H1 (cell line): ENCODE measurements at regions not wholly inside any gene's neighbourhood (a gene's known extent, or its start where the extent isn't known, plus 50 kb on each side); places are given as distances from the start of the nearest gene placed in this dataset.

Experiments used
- CTCF ChIA-PET: fragments of 300-600 bp; sonication (Branson Sonifier 250); formaldehyde crosslinking; loops from one replicate; lab custom pipeline; 2021; ENCODE audit not compliant: partially characterized antibody; lab: Charles Lee
- POLR2A ChIA-PET: fragments of 300-600 bp; sonication (Branson Sonifier 250); formaldehyde crosslinking; loops from one replicate; lab custom pipeline; 2021; ENCODE audit warnings: inconsistent platforms; ENCODE audit not compliant: partially characterized antibody; lab: Charles Lee
- DNase-seq, 2 experiments: peaks; one replicate each; pipeline versions ENCODE4 v3.0.0 to v3.0.0-alpha.2; 2010 to 2022; ENCODE audit warnings: low spot score in 2 of 2, low read depth in 1 of 2, mixed read lengths in 1 of 2
- FAIRE-seq: peaks from 2 replicates; lab custom pipeline; 2011; peaks lifted over from hg19 to GRCh38; lab: Jason Lieb, UNC
- H2AFZ ChIP-seq: 2 replicates; pipeline ENCODE4 v1.8.1; 2012; ENCODE audit warnings: low read length, inconsistent platforms
- H2AK5ac ChIP-seq: 2 replicates; pipeline ENCODE4 v1.6.1; 2013; ENCODE audit warnings: low read depth, low read length
- H2BK120ac ChIP-seq: replicated peaks from 2 replicates; pipeline ENCODE3; 2013; ENCODE audit warnings: low read depth, low read length, inconsistent platforms
- H2BK12ac ChIP-seq: 2 replicates; pipeline ENCODE4 v1.6.1; 2013; ENCODE audit warnings: low read depth, low read length
- H2BK15ac ChIP-seq: 2 replicates; pipeline ENCODE4 v1.6.1; 2013; ENCODE audit warnings: low read length
- H2BK20ac ChIP-seq: 2 replicates; pipeline ENCODE4 v1.6.1; 2013; ENCODE audit warnings: low read length
- H2BK5ac ChIP-seq: 2 replicates; pipeline ENCODE4 v1.6.1; 2013; ENCODE audit warnings: low read depth, low read length
- H3K14ac ChIP-seq: 2 replicates; pipeline ENCODE4 v1.6.1; 2013; ENCODE audit warnings: inconsistent platforms; ENCODE audit not compliant: insufficient read length
- H3K18ac ChIP-seq: 2 replicates; pipeline ENCODE4 v1.6.1; 2013; ENCODE audit warnings: low read length; ENCODE audit errors: extremely low read depth
- H3K23ac ChIP-seq: 2 replicates; pipeline ENCODE4 v1.6.1; 2013; ENCODE audit warnings: inconsistent platforms; ENCODE audit not compliant: insufficient read length
- H3K23me2 ChIP-seq: 2 replicates; pipeline ENCODE4 v1.6.1; 2013; ENCODE audit warnings: low read depth, low read length
- H3K27ac ChIP-seq: 2 replicates; pipeline ENCODE4 v1.6.1; 2011; ENCODE audit warnings: low read depth, low read length, inconsistent platforms
- H3K27me3 ChIP-seq, 4 experiments: replicated peaks in 1 of 4; 1 replicate in 1 of 4; 2 replicates in 3 of 4; pipeline versions ENCODE4 v1.6.1 to v1.8.1; 2011 to 2013; ENCODE audit warnings: low read length in 3 of 4, mild to moderate bottlenecking in 3 of 4, inconsistent platforms in 2 of 4, mixed read lengths in 2 of 4, moderate library complexity in 1 of 4; ENCODE audit not compliant: control insufficient read depth in 3 of 4, insufficient read depth in 3 of 4; ENCODE audit errors: extremely low read depth in 1 of 4
- H3K36me3 ChIP-seq, 4 experiments: 2 replicates each; pipeline versions ENCODE4 v1.6.1 to v1.8.1; 2011 to 2013; ENCODE audit warnings: mild to moderate bottlenecking in 4 of 4, low read length in 3 of 4, moderate library complexity in 2 of 4, control low read depth in 1 of 4, inconsistent platforms in 1 of 4; ENCODE audit not compliant: insufficient read depth in 4 of 4, control insufficient read depth in 2 of 4
- H3K4ac ChIP-seq: replicated peaks from 2 replicates; pipeline ENCODE3; 2013; ENCODE audit warnings: low read length, low read depth, mixed read lengths, inconsistent platforms; ENCODE audit not compliant: insufficient read length
- H3K4me1 ChIP-seq, 4 experiments: replicated peaks in 1 of 4; 1 replicate in 1 of 4; 2 replicates in 3 of 4; pipeline versions ENCODE4 v1.6.1 to v1.8.1; 2011 to 2013; ENCODE audit warnings: low read length in 3 of 4, inconsistent platforms in 2 of 4, mixed read lengths in 1 of 4; ENCODE audit not compliant: insufficient read depth in 4 of 4, control insufficient read depth in 3 of 4
- H3K4me2 ChIP-seq, 2 experiments: 2 replicates each; pipeline versions ENCODE4 v1.6.1 to v1.8.1; 2011 to 2013; ENCODE audit warnings: low read depth in 2 of 2, low read length in 2 of 2, control low read depth in 1 of 2, inconsistent platforms in 1 of 2, mild to moderate bottlenecking in 1 of 2; ENCODE audit not compliant: insufficient read depth in 1 of 2
- H3K4me3 ChIP-seq, 4 experiments: fragments of 200-600, 300-600 bp in 1 of 4; sonication (generic), shearing (Covaris generic), sonication (Bioruptor Twin) in 1 of 4; 2 replicates each; pipeline versions ENCODE4 v1.5.1 to v1.8.1; 2011 to 2016; ENCODE audit warnings: low read length in 4 of 4, low read depth in 3 of 4, control low read depth in 2 of 4, inconsistent platforms in 2 of 4, mild to moderate bottlenecking in 2 of 4, mixed read lengths in 1 of 4, moderate library complexity in 1 of 4; ENCODE audit not compliant: insufficient read depth in 2 of 4; ENCODE audit errors: extremely low read depth in 1 of 4
- H3K56ac ChIP-seq: replicated peaks from 2 replicates; pipeline ENCODE3; 2013; ENCODE audit warnings: low read depth, mild to moderate bottlenecking, mixed read lengths, low read length, inconsistent platforms; ENCODE audit not compliant: insufficient read length
- H3K79me1 ChIP-seq: 2 replicates; pipeline ENCODE4 v1.6.1; 2013; ENCODE audit warnings: low read depth, low read length, control low read depth
- H3K79me2 ChIP-seq, 2 experiments: 2 replicates each; pipeline versions ENCODE4 v1.6.1 to v1.8.1; 2012 to 2013; ENCODE audit warnings: low read length in 2 of 2, mild to moderate bottlenecking in 2 of 2, inconsistent platforms in 1 of 2; ENCODE audit not compliant: insufficient read depth in 2 of 2, control insufficient read depth in 1 of 2
- H3K9ac ChIP-seq, 4 experiments: replicated peaks in 1 of 4; 1 replicate in 1 of 4; 2 replicates in 3 of 4; pipeline versions ENCODE4 v1.6.1 to v1.8.1; 2011 to 2013; ENCODE audit warnings: low read depth in 3 of 4, low read length in 3 of 4, control low read depth in 2 of 4, mild to moderate bottlenecking in 2 of 4, moderate library complexity in 2 of 4, inconsistent platforms in 1 of 4; ENCODE audit errors: extremely low read depth in 1 of 4
- H3K9me3 ChIP-seq, 2 experiments: 2 replicates each; pipeline versions ENCODE4 v1.6.1 to v1.8.1; 2012 to 2013; ENCODE audit warnings: mild to moderate bottlenecking in 2 of 2, moderate library complexity in 2 of 2, control low read depth in 1 of 2, inconsistent platforms in 1 of 2, low read depth in 1 of 2, low read length in 1 of 2, mixed read lengths in 1 of 2; ENCODE audit not compliant: insufficient read depth in 2 of 2
- H4K20me1 ChIP-seq, 2 experiments: replicated peaks in 1 of 2; 2 replicates each; pipeline versions ENCODE3 to v1.8.1; 2011 to 2013; ENCODE audit warnings: inconsistent platforms in 2 of 2, low read length in 2 of 2, mild to moderate bottlenecking in 1 of 2; ENCODE audit not compliant: insufficient read depth in 2 of 2, control insufficient read depth in 1 of 2
- H4K5ac ChIP-seq: 2 replicates; pipeline ENCODE4 v1.6.1; 2013; ENCODE audit warnings: low read length, low read depth, mixed read lengths, inconsistent platforms; ENCODE audit not compliant: insufficient read length
- H4K8ac ChIP-seq: 2 replicates; pipeline ENCODE4 v1.8.0; 2013; ENCODE audit warnings: mild to moderate bottlenecking, moderate library complexity, low read length, inconsistent platforms; ENCODE audit not compliant: insufficient read depth; ENCODE audit errors: extremely low read depth
- H4K91ac ChIP-seq: replicated peaks from 2 replicates; pipeline ENCODE3; 2013; ENCODE audit warnings: low read length, mixed read lengths, inconsistent platforms; ENCODE audit not compliant: insufficient read length
- CTCF ChIP-seq, 3 experiments: IDR thresholded peaks; 1 replicate in 2 of 3; 2 replicates in 1 of 3; pipeline versions ENCODE4 v1.5.1 to v1.6.1; 2011; ENCODE audit warnings: low read length in 3 of 3, mild to moderate bottlenecking in 3 of 3, inconsistent platforms in 2 of 3, low read depth in 1 of 3, moderate library complexity in 1 of 3; ENCODE audit not compliant: insufficient read depth in 1 of 3; ENCODE audit errors: control extremely low read depth in 1 of 3
- FOSL1 ChIP-seq: IDR thresholded peaks from 2 replicates; pipeline ENCODE4 v1.6.1; 2011; ENCODE audit warnings: mild to moderate bottlenecking, low read depth, low read length, moderate library complexity; ENCODE audit not compliant: insufficient read depth
- KDM1A ChIP-seq: fragments of 200-600, 300-600 bp; sonication (generic); IDR thresholded peaks from 2 replicates; pipeline ENCODE4 v1.7.1; 2016; ENCODE audit warnings: mild to moderate bottlenecking, low read length, borderline replicate concordance
- TAF1 ChIP-seq: IDR thresholded peaks from 2 replicates; pipeline ENCODE4 v1.6.1; 2011; ENCODE audit warnings: mild to moderate bottlenecking, low read depth, low read length
- WGBS, 2 experiments: shearing (Covaris generic) in 1 of 2; methylation state at CpG; one replicate each; pipeline versions ENCODE4 v1.1.6 to v1.1.7; 2013 to 2015; ENCODE audit warnings: low lambda C conversion rate in 2 of 2, mixed read lengths in 2 of 2, inconsistent platforms in 1 of 2, low coverage in 1 of 2, missing lambda C conversion rate in 1 of 2; ENCODE audit not compliant: insufficient replicate concordance in 2 of 2, insufficient coverage in 1 of 2, insufficient read length in 1 of 2; ENCODE audit errors: extremely low coverage in 1 of 2, missing lambda C conversion rate in 1 of 2; 5-methylcytosine and 5-hydroxymethylcytosine counted together

DNA sequence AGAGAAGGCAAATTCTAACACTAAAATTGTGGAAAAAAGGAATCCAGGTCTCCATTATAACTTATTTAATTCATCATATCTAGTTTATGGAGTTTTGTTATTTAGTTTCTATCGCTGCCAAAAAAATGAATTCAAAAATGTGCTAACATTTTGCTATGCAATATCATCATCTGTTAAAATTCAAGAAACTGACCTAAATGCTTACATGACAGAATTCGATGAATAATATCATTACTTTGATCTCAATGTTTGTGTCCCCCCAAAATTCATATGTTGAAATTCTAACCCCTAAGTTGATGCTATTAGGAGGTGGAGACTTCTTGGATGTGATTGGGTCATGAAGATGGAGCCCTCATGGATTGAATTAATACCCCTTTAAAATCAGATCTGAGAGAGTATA is 775.0 kb downstream of the PCDH17 start:
- H4K91ac ChIP-seq = no peak overlapping the region
- FAIRE-seq (no peak), DNase-seq (no peak)
- no peak overlapping the region for H3K23ac ChIP-seq
- no peak overlapping the region for H2BK15ac ChIP-seq
- no peak overlapping the region for H3K9ac ChIP-seq
- H2BK20ac ChIP-seq = no peak overlapping the region
- no peak overlapping the region for H2BK5ac ChIP-seq
- no peaks in the 10 kb centered on the region for H3K79me2 ChIP-seq
- no peak overlapping the region for H2BK120ac ChIP-seq
- no peaks in the 10 kb centered on the region for H3K79me1 ChIP-seq
- no peak overlapping the region for H3K4ac ChIP-seq
- no peak overlapping the region for H3K27ac ChIP-seq
- H4K20me1 ChIP-seq = no peaks in the 10 kb centered on the region
- CTCF ChIA-PET = no interaction called here
- H4K5ac ChIP-seq = no peak overlapping the region
- no peak overlapping the region for H3K4me3 ChIP-seq
- H3K18ac ChIP-seq = no peak overlapping the region
- POLR2A ChIA-PET = no interaction called here
- TF ChIP-seq KDM1A = no peak
- no peak for TF ChIP-seq CTCF (IDR thresholded peaks at IDR 0.05; ENCODE audit: control extremely low read depth in 1 of 3, insufficient read depth in 1 of 3, low read depth in 1 of 3, low read length in 3 of 3)
- TF ChIP-seq FOSL1 = no peak
- no peak for TF ChIP-seq TAF1
- no peak overlapping the region for H3K4me2 ChIP-seq
- no peaks in the 10 kb centered on the region for H3K9me3 ChIP-seq
- H3K14ac ChIP-seq = no peak overlapping the region
- H3K23me2 ChIP-seq = no peaks in the 10 kb centered on the region; the same call in 1 of the 2 replicates
- H3K27me3 ChIP-seq = no peaks in the 10 kb centered on the region
- no peak overlapping the region for H4K8ac ChIP-seq
- H3K4me1 ChIP-seq = no peaks in the 10 kb centered on the region
- 90% methylated on average over 2 of the region's 2 CpGs; no CpG with 5 or more reads in 1 of the 2 experiments for WGBS, 2 experiments
- H2AK5ac ChIP-seq = no peak overlapping the region
- no peak overlapping the region for H2BK12ac ChIP-seq
- no peak overlapping the region for H2AFZ ChIP-seq
- no peak overlapping the region for H3K56ac ChIP-seq
- H3K36me3 ChIP-seq = no peaks in the 10 kb centered on the region
